Inflammatory macrophage (primary cell): ENCODE measurements at regions not wholly inside any gene's neighbourhood (a gene's known extent, or its start where the extent isn't known, plus 50 kb on each side); places are given as distances from the start of the nearest gene placed in this dataset.

Experiments
- DNase-seq, 2 donors: peaks; one replicate each; pipeline ENCODE4 v3.0.0-alpha.2; 2020 to 2022

DNA sequence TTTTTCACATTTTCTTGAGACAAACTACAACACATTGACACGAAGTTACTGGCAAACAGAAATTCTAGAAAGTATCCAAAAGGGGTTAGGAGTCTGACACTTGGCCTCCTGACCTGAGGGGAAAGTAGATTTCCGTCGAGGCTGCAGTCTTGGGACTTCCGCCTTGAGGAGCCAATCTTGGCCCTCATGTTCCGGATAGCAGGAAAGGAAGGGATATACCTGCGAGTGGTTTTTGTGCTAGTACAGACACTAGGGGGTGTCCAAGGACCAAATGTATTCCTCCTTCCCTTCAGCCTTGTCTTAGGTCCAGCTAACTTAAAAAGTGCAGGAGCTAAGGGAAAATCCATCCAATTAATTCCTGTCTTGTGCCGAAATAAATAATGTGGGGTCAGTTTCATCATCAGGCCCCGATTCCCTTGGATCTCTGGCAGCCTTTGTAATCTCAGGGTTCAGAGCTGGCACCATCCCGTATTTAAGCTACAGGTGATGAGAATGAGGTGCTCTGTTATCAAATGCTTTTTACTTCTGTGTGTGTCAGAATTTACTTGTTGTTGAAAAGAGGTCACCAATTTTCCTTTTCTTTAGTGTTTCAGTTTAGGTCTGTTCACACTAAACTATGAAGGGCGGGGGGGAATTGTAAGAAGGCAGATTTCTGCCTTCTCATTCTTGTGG lies 330.2 kb upstream of the FANCL start:
- DNase-seq: peak; percentile 61 to 67

DNA sequence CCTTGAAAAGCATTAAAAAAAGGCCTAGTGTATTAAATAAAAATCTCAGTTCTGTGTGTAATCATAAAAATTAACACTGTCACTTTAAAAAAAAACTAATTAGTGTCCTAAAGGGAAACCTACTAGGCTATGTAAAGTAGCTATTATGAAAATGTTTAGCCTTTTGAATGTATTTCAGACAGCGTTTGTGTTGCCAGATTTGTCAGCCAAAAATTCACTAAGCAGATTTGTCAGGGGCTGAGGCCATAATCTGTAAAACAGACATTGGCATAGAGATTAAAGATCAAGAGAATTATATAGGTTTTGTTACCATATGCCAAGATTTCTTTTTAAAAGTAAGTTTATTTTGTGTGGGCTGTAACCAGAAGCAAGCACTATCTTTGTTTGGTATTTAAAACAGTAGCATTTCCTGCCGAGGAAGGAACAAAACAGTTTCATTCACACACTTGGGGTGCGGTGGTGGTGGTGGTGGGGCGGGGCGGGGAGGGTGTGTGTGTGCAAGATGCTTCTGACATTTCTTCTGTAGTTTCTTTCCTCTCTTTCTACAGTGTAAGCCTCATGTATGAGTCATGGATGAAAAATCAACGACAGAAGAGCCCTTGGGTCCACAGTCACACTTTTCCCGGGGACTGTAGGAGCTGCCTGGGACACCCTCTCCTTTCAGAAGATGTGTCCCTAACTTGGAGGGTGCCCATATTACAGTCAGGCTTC lies 328.5 kb upstream of the FANCL start:
- no peak for DNase-seq

DNA sequence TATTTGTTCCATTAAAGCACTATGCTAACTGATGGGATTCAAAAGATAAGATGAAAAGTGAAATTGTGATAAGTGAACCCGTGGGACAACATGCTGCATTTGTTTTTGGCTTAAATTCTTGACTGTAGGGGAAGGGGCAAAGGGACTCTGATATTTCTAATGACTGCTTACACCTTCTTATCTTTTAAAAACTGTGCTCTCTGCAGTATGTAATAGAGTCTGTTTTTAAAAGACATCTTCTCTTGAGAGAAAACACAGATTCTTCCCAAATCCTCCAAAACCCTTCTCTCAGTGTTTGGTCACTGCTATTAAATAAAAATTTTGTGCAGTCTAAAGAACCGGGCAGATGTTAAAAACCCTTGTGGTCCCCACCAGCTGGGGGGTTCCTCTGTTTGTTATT lies 327.8 kb upstream of the FANCL start:
- no peak for DNase-seq

DNA sequence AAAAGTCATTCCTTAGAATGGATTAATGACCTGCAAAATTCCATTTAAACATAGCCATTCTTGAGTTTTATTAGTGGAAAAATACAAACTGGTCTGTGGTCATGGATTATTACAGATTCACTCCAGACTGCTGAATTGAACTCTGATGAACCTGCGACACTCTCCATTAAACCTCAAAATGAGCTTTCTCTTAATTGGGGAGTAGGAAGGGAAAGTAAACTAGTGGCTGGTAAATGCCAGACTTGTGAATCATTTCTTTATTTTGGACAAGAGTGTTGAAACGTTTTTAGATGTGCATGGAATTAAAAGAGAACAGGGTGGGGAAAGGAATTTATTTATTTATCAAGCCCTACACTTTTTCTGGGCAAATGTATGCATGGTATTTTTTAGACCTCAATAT lies 321.2 kb upstream of the FANCL start:
- DNase-seq: no peak

DNA sequence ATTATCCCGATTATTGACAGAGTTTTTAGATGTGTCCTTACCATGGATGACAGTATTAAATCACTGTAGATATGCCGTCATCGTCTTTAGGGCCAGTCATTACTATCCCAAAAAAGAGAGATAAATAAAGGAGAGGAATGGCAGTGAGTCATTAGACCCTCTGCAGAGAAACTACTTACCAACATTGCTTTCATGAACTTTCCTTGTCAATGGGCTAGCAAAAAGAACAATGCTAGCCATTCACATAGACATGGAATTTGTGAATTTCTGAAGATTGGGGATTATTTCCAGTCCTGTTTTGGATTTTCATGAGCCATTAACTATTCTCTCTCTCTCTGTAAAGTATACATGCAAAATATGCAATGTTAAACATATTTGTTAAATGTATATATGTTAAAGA lies 319.4 kb upstream of the FANCL start:
- no peak for DNase-seq

DNA sequence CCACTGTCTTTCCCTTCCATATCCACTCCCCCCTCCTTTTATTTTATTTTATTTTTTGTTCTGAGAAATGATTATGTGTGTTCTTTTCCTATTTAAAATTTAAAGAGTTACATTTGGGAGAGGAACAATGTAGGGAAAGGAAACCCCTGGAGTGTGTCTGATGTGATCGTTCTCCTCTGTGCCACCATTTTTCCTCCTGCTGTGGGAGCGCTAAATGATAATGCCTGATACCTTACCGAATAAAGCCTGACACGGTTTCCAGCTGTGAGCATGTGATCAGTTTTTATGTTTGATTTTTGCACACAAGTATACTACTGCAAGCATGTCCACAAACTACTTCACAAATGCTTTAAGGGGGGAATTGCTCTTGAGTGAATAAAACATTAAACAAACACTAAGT lies 317.8 kb upstream of the FANCL start:
- no peak for DNase-seq

DNA sequence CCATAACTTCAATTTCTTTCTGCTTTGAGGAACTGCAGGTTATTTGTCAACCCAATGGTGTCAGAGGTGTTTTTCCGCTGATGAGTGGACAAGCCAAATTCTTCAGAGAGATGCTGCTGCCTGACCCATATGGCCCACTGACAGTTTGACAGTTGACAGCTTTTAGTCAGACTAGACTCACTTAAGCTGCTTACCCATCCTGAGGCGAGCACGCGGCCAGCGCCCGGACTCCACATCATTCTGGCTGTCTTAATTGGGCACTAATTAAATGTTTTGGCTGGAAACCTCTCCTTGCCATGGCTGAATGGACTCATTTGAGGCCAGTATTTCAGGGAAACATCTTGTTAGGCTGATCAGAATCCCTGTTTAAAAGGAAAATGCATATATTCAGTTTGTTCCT lies 316.1 kb upstream of the FANCL start:
- peak in 1 of 2 donors; percentile 5 for DNase-seq

DNA sequence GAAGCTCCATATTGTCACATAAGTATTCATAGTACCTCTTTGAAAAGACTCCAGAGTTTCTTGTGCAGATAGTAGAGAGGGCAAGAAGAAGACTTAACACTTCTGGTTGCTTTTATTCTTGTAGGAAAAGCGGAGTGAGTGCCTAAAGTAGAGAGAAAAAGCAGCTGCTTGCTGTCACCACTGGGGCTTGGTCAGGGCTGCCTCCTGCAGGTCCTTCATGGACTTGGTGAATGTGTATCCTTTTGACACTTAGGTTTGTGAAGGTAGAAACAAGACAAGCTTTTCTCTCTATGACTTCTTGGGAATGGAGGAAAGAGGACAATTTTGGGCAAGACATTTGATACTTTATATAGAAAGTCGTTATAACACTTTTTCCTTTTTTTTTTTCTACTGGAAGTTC lies 312.8 kb upstream of the FANCL start:
- DNase-seq: peak in 1 of 2 donors; percentile 10

DNA sequence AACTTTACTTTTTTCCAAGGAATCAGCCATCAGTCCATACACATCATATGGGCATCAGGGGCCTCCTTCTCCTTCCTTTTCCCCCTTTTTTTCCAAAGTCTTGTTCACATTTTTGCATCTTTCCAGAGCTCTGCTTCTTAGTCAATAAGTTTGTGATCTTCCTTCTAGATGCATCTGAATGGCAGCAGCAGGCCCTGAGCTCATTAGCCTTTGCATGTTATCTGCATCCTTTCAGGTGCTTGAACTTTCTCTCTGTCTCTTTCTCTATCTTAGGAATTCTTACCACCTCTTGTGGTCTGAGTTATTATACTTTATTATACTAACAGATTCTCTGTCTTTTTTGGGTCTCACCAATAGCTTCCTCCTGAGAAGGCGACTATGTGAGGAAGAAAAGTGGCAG lies 312.4 kb upstream of the FANCL start:
- DNase-seq: no peak

DNA sequence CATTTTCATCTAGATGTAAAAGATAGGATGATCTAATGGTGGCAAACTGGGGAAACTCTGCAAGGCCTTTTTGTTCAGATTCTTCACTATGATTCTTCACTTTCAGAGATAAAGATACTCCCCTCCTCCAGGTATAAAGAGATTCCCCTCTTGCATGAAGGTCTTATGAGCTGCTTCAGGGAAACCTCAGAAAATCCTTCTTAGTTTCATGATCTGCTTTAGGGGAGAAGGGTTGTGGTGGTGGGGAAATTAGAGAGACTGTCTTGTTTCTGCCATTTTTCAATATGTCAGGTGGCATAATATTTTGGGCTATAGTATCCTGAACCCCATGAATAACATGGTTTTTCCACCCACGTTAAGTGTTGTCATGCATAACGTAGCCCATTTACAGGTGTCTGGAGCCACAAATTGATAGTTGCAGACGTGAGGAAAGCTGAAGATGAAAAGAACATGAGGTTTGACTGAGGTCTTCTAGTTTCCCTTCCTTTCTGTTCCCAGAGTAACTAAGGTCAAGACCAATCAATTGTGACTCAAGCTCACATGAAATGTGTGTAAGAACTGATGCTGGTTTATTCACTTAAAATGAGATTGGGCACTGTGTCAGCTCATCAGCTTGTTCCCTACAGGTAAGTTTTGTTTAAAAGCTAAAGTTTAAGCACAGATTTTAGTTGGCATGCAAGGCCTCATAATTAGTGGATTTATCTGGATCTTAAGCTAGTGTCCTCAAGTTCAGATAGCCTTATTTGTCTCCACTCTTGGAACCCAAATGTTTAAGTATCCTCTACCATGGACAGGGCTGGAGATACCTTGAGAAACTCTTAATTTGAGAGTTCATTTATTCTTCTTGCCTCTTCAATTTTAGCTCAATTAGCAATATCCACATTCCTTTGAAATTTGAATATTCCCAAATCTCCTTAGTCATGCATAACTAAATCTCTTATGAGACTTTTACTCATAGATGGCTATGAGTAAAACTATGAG lies 304.5 kb upstream of the FANCL start:
- DNase-seq: no peak

DNA sequence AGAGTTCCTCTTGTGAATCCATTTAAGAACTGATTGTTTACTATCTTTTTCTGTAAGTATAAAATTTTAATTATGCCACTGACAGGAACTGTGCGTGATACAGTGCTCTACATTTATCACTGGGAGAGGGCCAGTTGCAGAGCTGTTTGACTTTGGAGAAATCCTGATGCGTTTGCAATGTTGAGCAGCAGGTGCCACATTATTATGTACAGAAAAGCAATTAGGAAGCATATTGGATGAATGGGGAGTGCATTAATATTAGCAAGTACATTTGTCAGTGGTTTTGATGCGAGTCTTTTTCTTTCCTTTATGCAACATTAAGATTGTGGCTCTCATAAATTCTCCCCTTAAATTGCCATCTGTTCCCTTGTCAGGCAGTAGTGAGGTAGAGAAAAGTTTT lies 302.3 kb upstream of the FANCL start:
- no peak for DNase-seq

DNA sequence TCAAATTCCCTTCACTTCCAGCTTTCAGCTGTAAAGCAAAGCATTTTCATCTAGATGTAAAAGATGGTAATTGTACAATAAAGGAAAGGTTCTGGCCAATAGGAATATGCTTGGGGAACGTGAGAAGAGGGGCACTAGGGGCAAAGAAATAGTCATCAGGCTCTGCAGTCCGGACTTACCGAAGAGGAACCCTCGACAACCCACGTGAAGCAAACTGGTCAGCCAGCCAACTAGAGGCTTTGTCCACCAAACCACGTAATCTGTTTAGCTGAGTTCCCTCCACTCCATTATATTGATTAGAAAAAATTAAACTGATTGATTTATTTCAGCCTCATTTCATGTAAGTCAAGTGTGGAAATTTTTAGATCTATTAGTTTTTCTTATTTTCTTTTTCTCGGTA lies 300.4 kb upstream of the FANCL start:
- no peak for DNase-seq

DNA sequence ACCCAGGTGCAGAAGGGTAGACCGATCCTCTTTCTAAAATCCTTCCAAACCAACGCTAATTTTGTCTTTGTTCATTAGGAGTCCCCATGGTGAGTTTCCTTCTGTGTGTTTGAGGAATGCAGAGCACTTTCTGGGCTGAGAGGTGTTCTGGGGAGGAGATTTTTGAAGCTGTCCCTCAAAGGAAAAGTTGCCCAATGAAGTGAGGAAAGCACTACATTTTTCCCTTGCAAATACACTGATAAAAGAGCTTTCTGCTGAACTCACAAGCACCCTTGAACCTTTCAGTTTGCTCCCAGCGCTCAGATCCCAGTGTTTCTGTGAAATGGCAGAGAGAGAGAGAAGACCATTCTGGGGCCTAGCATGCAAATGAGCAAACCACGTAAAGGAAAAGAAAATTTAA lies 299.6 kb upstream of the FANCL start:
- DNase-seq: no peak

DNA sequence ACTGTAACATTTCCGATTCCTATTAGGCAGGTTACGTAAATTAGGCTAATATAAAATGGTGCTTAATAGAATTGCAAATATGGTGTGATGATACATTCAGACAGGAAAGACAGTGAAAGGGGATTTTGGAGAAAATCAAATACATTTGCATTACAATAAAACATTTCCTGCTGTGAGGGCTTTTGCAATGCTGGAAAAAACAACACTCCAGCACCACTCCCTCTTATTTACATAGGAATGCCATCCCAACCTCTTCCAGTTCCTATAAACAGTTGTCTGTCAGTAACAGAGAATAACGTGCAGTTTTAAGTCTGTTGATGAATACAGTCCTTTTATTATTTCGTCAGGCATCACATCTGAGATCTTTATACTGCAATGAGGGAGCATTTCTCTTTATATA lies 298.8 kb upstream of the FANCL start:
- DNase-seq: no peak

DNA sequence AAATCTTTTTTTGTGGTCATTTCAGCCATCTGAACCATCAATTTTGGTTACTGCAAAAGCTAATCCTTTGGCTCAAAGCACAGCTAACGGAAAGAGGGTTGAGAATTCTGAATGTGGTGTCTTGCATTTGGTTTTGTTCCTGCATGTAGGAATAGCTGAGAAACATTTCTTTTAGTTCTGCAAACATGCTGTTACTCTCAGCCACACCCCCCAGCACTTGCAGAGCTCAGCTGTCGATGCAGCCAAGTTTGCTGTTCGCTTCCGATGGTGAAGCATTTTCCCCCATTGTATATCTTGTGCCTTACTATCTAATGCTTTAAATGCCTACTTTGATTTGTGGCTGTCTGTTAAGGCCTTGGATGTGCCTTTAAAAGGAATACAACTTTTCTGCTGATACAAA lies 294.9 kb upstream of the FANCL start:
- no peak for DNase-seq

DNA sequence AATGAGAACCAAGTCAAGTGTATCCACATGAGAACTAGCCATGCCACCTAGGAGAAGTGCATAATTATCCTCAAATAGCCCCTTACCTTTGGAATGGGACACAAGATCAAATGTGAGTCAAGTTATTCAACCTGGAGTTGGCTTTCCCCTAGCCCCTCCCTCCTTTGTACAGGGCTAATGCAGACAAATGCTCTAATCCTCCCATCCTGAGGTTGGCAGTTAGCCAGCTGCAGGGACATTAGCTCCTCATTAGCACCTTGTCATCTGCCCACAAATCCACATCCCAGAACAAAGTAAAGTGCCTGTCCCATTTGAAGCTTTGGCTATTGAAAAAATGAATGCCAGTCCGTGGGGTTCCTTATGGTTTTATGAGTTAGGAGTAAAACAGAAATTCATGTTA lies 294.1 kb upstream of the FANCL start:
- DNase-seq: no peak

DNA sequence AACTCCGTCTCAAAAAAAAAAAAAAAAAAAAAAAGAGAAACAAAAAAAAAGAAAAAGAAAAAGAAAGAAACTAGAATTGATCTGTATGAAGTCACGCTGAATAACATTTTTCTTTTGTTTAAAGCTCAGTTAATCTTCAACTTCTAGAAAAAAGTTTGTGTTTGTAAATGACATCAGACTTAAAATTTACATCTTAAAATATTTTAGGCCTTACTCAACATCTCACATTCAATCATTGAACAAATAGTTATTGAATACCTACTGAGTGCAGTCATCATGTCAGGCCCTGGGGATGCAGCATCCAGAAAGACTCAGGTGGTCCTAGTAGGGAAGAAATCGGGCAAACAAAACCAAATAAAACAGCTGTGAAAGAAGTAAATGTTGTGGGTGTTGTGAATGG lies 292.3 kb upstream of the FANCL start:
- DNase-seq: no peak

DNA sequence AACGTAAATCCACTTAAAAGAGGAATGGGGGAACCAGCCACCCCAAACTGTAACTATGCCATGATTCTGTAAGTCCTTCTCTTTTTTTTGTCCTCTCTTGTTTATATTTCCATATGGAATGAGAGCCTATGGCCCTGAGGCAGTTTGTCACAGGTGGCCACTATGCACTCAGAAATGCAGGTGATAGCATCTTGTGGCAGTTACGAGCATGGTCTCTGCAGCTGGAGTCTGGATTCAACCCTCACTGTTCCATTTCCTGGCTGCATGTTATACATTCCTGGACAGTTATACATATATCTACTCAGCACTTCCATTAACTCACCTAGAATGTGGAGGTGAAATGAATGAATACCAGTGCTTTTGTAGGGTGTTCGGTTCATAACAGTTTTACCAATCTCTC lies 291.5 kb upstream of the FANCL start:
- no peak for DNase-seq

DNA sequence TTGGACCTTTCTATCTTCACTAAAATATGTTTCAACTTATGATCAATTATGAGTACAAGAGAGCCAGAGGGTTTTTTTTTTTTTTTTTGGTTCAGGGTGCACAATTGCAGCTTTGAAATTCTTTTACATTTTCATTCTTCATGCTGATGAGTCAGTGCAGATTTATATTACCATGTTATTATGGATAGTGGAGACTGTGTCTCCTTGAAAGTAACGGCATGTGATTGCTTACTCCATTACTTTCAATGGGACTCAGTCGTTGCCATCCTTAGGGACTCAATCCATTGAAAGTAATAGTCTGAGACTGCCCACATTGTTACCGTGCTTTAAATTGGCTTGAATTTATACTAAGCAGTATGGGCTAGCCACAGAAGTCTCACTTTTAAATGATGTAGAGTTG lies 286.5 kb upstream of the FANCL start:
- DNase-seq: no peak

DNA sequence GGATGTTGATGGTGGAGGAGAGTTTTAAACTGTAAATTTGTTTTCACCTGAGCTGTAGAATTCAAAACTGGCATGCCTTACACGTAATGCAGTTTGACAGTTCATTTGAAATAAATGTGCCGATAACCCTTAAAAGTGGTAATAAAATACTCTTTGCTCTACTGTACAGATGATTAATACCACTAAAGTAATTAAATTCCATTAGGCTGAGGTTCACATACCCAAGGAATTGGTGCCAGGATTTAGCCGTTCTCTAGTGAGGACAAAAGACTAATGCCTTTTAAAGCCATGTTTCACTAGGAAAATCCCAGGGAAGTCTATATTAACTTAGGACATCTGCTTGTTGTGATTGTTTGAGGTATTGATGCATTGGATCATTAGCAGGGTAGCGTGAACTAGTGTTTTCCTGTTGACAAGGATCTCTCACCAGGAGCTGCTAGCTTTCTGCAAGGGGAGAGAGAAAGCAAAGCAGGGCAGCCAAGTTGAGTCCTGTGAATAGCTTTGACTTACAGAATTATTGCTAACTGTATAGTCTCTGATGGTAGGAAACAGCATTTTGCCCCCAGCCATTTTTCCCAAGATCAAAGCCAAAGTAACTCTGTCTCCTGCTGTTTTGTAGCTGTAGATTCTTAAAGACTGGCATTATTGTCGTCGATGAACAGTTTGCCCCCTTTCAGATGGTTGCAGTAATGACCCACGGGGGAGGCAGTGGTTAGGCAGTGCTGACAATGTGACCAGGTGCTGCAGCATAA lies 280.9 kb upstream of the FANCL start:
- no peak for DNase-seq

DNA sequence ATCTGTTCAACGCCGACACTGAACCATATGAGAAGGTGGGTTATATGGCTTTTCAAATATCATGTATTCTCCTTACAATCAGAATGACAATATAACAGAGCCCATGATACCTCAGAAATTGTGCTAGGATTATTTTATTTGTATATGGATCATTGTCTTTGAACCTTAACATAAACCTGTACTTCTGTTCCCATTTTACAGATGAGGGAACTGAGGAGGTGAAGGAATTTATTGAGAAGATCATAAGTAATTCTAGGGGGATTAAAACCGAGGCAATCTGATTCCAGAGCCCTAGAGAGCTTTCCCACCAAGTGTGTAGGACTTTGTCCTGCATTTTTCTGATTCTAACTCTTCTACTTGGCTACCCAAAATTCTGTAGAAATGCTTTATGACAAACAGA lies 279.8 kb upstream of the FANCL start:
- no peak for DNase-seq

DNA sequence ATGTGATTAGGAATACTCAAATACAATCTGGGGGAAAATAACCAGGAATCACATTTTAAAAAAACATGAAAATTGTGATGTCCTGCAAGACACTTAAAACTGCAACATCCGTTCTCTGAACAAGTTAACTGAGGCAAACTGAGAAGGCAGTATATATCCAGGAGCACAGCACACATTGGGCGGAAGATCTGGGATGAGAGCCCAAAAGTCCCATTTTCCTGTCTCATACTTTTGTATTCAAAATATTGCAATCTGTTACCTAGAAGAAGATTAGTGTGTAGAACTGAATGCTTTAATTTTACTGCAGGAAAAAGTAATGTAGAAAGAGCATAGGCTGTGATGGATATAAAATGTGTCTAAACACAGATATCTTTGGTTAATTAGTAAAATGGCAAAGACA lies 276.8 kb upstream of the FANCL start:
- DNase-seq: no peak

DNA sequence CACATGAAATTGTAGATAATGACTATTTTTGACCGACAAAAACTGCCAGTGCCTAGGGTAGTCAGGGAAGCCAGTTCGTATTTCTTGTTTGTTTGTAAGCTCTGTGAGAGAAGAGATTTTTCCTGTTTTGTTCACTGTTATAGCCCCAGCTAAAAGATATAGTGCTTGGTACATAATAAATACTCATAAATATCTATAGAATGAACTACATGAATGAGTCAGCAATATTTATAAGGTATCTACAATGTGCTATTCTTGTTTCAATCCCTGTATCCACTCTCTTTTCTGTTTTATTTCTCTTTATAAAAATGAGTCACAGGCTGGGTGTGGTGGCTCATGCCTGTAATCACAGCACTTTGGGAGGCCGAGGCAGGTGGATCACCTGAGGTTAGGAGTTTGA lies 275.6 kb upstream of the FANCL start:
- no peak for DNase-seq
